CD14-positive monocyte (primary cell): ENCODE measurements at regions not wholly inside any gene's neighbourhood (a gene's known extent, or its start where the extent isn't known, plus 50 kb on each side); places are given as distances from the start of the nearest gene placed in this dataset.

Experiments
- DNase-seq, 3 donors: peaks; one replicate each; pipeline ENCODE4 v3.0.0-alpha.2; 2011 to 2022
- H2AFZ ChIP-seq: 2 replicates; pipeline ENCODE4 v1.6.0; 2012; ENCODE audit warnings: mild to moderate bottlenecking, low read depth, low read length, inconsistent platforms; ENCODE audit not compliant: insufficient read depth, poor library complexity, severe bottlenecking
- H3K27ac ChIP-seq, 2 donors: 1 replicate in 1 of 2; 2 replicates in 1 of 2; pipeline ENCODE4 v1.5.1; 2012 to 2013; ENCODE audit warnings: low read length in 2 of 2, control low read depth in 1 of 2, inconsistent platforms in 1 of 2, low read depth in 1 of 2, mild to moderate bottlenecking in 1 of 2
- H3K27me3 ChIP-seq, 2 donors: one replicate each; pipeline versions ENCODE4 v1.6.0 to v1.6.1; 2011 to 2013; ENCODE audit warnings: low read length in 2 of 2; ENCODE audit not compliant: control insufficient read depth in 2 of 2, insufficient read depth in 2 of 2
- H3K36me3 ChIP-seq, 2 donors: replicated peaks in 1 of 2; 1 replicate in 1 of 2; 2 replicates in 1 of 2; pipeline versions ENCODE4 v1.5.1 to v1.6.1; 2012 to 2013; ENCODE audit warnings: low read length in 2 of 2, control low read depth in 1 of 2, inconsistent platforms in 1 of 2, mild to moderate bottlenecking in 1 of 2; ENCODE audit not compliant: insufficient read depth in 2 of 2, control insufficient read depth in 1 of 2
- H3K4me1 ChIP-seq, 2 donors: 1 replicate in 1 of 2; 2 replicates in 1 of 2; pipeline versions ENCODE4 v1.5.1 to v1.6.1; 2012 to 2013; ENCODE audit warnings: low read length in 2 of 2, control low read depth in 1 of 2, inconsistent platforms in 1 of 2, mild to moderate bottlenecking in 1 of 2, moderate library complexity in 1 of 2; ENCODE audit not compliant: insufficient read depth in 2 of 2, control insufficient read depth in 1 of 2
- H3K4me2 ChIP-seq: replicated peaks from 2 replicates; pipeline ENCODE3; 2012; ENCODE audit warnings: low read length, moderate library complexity, mild to moderate bottlenecking; ENCODE audit not compliant: poor library complexity, severe bottlenecking; ENCODE audit errors: extremely low read depth
- H3K4me3 ChIP-seq, 3 experiments: fragments of 200-600 bp in 1 of 3; sonication (generic) in 1 of 3; replicated peaks in 1 of 3; 1 replicate in 2 of 3; 2 replicates in 1 of 3; pipeline ENCODE4 v1.5.1; 2011 to 2013; ENCODE audit warnings: low read length in 3 of 3, mild to moderate bottlenecking in 3 of 3, control low read depth in 2 of 3, low read depth in 2 of 3, inconsistent platforms in 1 of 3, moderate library complexity in 1 of 3
- H3K79me2 ChIP-seq: 2 replicates; pipeline ENCODE4 v1.6.0; 2012; ENCODE audit warnings: mild to moderate bottlenecking, control low read depth, inconsistent platforms, low read length, moderate library complexity; ENCODE audit not compliant: insufficient read depth
- H3K9ac ChIP-seq: 2 replicates; pipeline ENCODE4 v1.6.0; 2017; ENCODE audit warnings: low read length, mild to moderate bottlenecking; ENCODE audit not compliant: insufficient read depth, poor library complexity, severe bottlenecking
- H3K9me3 ChIP-seq, 2 donors: replicated peaks in 1 of 2; 1 replicate in 1 of 2; 2 replicates in 1 of 2; pipeline versions ENCODE4 v1.5.1 to v1.6.1; 2012 to 2013; ENCODE audit warnings: low read length in 2 of 2, control low read depth in 1 of 2; ENCODE audit not compliant: control insufficient read depth in 1 of 2, insufficient read depth in 1 of 2
- H4K20me1 ChIP-seq: 2 replicates; pipeline ENCODE4 v1.6.0; 2012; ENCODE audit warnings: mild to moderate bottlenecking, low read length, control low read depth, moderate library complexity; ENCODE audit not compliant: insufficient read depth
- H3K27ac Mint-ChIP-seq, 7 donors: one replicate each; pipeline ENCODE4 v1.8.0; 2020; ENCODE audit warnings: mild to moderate bottlenecking in 7 of 7, mixed read lengths in 7 of 7, moderate library complexity in 6 of 7, inconsistent platforms in 2 of 7
- H3K27me3 Mint-ChIP-seq, 3 donors: one replicate each; pipeline ENCODE4 v1.8.0; 2021 to 2022; ENCODE audit warnings: low read depth in 3 of 3, mild to moderate bottlenecking in 3 of 3, mixed read lengths in 3 of 3, moderate library complexity in 3 of 3, inconsistent platforms in 1 of 3
- H3K36me3 Mint-ChIP-seq, 2 donors: one replicate each; pipeline ENCODE4 v1.8.0; 2020; ENCODE audit warnings: mixed read lengths in 2 of 2, inconsistent platforms in 1 of 2, mild to moderate bottlenecking in 1 of 2
- H3K4me1 Mint-ChIP-seq: one replicate; pipeline ENCODE4 v1.8.0; 2020; ENCODE audit warnings: mild to moderate bottlenecking, mixed read lengths
- H3K4me3 Mint-ChIP-seq, 2 donors: one replicate each; pipeline ENCODE4 v1.8.0; 2020; ENCODE audit warnings: mild to moderate bottlenecking in 2 of 2, mixed read lengths in 2 of 2, moderate library complexity in 1 of 2
- H3K9me3 Mint-ChIP-seq, 7 donors: one replicate each; pipeline ENCODE4 v1.8.0; 2020 to 2022; ENCODE audit warnings: mixed read lengths in 7 of 7, mild to moderate bottlenecking in 6 of 7, moderate library complexity in 6 of 7, inconsistent platforms in 2 of 7
- CTCF ChIP-seq: fragments of 200-600 bp; IDR thresholded peaks from one replicate; pipeline ENCODE4 v1.8.0; 2022; ENCODE audit warnings: antibody characterized with exemption, mild to moderate bottlenecking
- WGBS: methylation state at CpG from one replicate; pipeline ENCODE4 v1.1.5; 2013; ENCODE audit warnings: missing lambda C conversion rate; ENCODE audit not compliant: insufficient coverage; 5-methylcytosine and 5-hydroxymethylcytosine counted together
- intact Hi-C, 2 donors: fragments of 100-400 bp; cut with micrococcal nuclease; formaldehyde crosslinking; loops; one replicate each; pipeline versions ENCODE4 v1.15.0 to v1.15.1; 2023

DNA sequence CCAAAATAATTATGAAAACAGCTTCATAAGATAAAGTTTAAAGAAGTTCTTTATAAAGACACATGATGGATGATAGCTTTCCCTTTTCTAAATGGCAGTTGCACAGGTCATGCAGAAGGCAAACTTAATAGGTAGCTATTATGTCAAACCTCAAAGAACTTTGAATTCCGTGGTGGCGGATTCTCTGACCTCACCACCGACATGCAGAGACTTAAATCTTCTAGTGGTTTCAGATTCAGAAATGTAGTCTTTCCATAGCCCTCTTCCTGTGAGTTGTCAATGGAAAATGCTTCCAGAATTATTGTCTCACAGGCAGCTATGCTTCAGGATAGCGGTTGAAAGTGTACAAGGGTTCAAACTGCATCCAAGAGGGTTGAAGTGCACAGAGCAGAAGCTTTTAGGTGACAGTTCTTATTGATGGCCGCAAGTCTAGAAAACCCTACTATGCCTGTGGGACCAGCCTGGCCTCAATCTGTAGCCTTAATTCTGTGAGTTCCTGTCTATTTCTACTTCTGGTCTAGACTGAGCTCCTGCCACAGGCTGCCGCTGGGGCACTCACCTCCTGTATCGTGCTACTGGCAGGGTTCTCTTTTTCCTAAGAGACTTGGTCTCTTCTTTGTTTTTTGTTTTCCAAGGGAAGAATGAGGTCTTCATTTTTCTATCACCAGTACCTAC, 117.0 kb upstream of the ERRFI1 start:
- DNase-seq, result no peak
- Histone ChIP-seq H3K4me1 (no peaks in the 10 kb centered on the region), H3K4me3 (no peak overlapping the region), H3K4me2 (no peak overlapping the region), H3K36me3 (no peaks in the 10 kb centered on the region), H4K20me1 (no peaks in the 10 kb centered on the region), H3K79me2 (no peaks in the 10 kb centered on the region), H3K9me3 (no peaks in the 10 kb centered on the region), H3K27me3 (peaks cover 0 to 6% of the 10 kb centered on the region in 2 donors), H3K9ac (no peak overlapping the region), H3K27ac (no peak overlapping the region), H2AFZ (no peak overlapping the region)
- Mint-ChIP-seq H3K4me3 (no peak overlapping the region), H3K9me3 (peaks cover 0 to 3% (median 0%) of the 10 kb centered on the region in 7 donors), H3K27me3 (peaks cover 15 to 21% (median 16%) of the 10 kb centered on the region in 3 donors), H3K36me3 (no peaks in the 10 kb centered on the region), H3K4me1 (peaks cover 7% of the 10 kb centered on the region), H3K27ac (no peak overlapping the region)
- intact Hi-C loops, result loop anchor here in 1 of 2 donors (5.0 kb wide), 1 partner anchor 46 kb away; no protein-coding TSS in a partner anchor
- 85% methylated on average over 4 of the region's 7 CpGs for WGBS
- no peak for TF ChIP-seq CTCF

DNA sequence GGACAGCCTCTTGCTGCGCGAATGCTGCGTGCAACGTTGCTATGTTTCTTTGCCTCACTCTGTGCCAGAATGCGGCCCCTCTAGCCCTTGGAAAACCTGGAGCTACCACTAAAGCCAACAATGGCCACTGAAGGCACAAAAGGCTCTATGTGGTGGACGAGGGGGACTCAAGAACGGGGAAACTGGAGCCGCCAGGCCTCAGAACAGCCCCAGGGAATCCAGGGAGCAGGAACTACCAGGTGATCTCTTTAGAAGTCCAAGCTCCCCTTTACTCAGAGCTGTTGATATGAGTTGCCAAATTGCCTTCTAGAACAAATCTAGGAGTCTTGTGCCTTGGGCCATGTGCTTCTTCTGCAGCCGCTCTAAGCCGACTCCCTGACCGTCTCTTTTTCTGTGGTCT, 113.8 kb upstream of the ERRFI1 start:
- intact Hi-C loops, result loop anchor here in 1 of 2 donors (5.0 kb wide), 1 partner anchor 43 kb away; no protein-coding TSS in a partner anchor
- no peaks in the 10 kb centered on the region for H3K36me3 ChIP-seq
- peak overlapping the region in 1 of 7 donors; percentile 2 for H3K27ac Mint-ChIP-seq
- H3K27ac ChIP-seq, result no peak overlapping the region
- H3K9ac ChIP-seq, result no peak overlapping the region
- H3K4me1 Mint-ChIP-seq, result peaks cover 10% of the 10 kb centered on the region
- H3K9me3 ChIP-seq, result no peaks in the 10 kb centered on the region
- H3K4me3 ChIP-seq, result no peak overlapping the region
- peaks cover 30 to 36% (median 34%) of the 10 kb centered on the region in 3 donors for H3K27me3 Mint-ChIP-seq
- no peaks in the 10 kb centered on the region for H3K79me2 ChIP-seq
- no peak for TF ChIP-seq CTCF
- H3K9me3 Mint-ChIP-seq, result peaks cover 0 to 3% (median 0%) of the 10 kb centered on the region in 7 donors
- no peaks in the 10 kb centered on the region for H4K20me1 ChIP-seq
- H3K36me3 Mint-ChIP-seq, result no peaks in the 10 kb centered on the region
- peaks cover 8 to 28% of the 10 kb centered on the region in 2 donors for H3K27me3 ChIP-seq
- no peak for DNase-seq
- no peak overlapping the region for H3K4me2 ChIP-seq
- H2AFZ ChIP-seq, result no peak overlapping the region
- no peak overlapping the region for H3K4me3 Mint-ChIP-seq
- H3K4me1 ChIP-seq, result no peaks in the 10 kb centered on the region
- 98% methylated on average over 7 of the region's 11 CpGs for WGBS
